GM12873 (cell line): ENCODE measurements at regions not wholly inside any gene's neighbourhood (a gene's known extent, or its start where the extent isn't known, plus 50 kb on each side); places are given as distances from the start of the nearest gene placed in this dataset.

ENCODE experiments used
- CTCF ChIP-seq: IDR thresholded peaks from 2 replicates; pipeline ENCODE4 v1.5.1; 2012; ENCODE audit warnings: low read depth, mild to moderate bottlenecking, moderate library complexity, low read length, control low read depth; ENCODE audit not compliant: insufficient read depth; ENCODE audit errors: missing control alignments

- TF ChIP-seq CTCF: no peak
Observed at GRCh38 chr6:141335477-141336273, 797.0 kb upstream of the GJE1 start.

GRCh38 chr6:141326925-141327324, 805.8 kb upstream of the GJE1 start:
- no peak for TF ChIP-seq CTCF

GRCh38 chr6:141326426-141326825, 806.3 kb upstream of the GJE1 start:
- TF ChIP-seq CTCF: no peak

- no peak for TF ChIP-seq CTCF
Observed at GRCh38 chr6:141321493-141322347, 811.0 kb upstream of the GJE1 start.

GRCh38 chr6:141316236-141316635, 816.5 kb upstream of the GJE1 start:
- no peak for TF ChIP-seq CTCF

GRCh38 chr6:141313986-141314385, 818.7 kb upstream of the GJE1 start:
- no peak for TF ChIP-seq CTCF

GRCh38 chr6:141309295-141309694, 823.4 kb upstream of the GJE1 start:
- TF ChIP-seq CTCF: no peak
